ENCODE measurements at regions not wholly inside any gene's neighbourhood (a gene's known extent, or its start where the extent isn't known, plus 50 kb on each side); places are given as distances from the start of the nearest gene placed in this dataset.

DNA sequence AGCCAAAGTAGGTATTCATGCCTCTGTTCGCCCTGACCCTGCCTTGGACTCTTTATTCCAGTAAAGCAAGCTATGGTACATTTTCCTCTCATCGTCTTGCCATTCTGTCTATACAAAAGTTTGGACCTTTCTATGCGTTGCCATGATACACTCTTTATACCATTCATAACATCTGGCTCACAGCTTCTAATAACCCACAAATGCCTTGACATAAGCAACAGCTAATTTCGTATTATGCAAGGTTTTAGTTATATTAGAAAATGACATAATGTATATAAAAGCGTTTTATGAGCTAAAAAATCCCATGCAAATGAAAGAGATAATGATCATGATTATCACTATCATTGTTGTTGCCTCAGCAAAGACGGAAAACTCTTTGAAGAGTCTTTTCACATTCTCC lies 265.7 kb downstream of the TMEM167A start (continued):
- no peak for TF ChIP-seq ZBTB1 (CRISPR knock-in tag; IDR thresholded peaks at IDR 0.05; ENCODE audit: borderline replicate concordance, low read depth)

DNA sequence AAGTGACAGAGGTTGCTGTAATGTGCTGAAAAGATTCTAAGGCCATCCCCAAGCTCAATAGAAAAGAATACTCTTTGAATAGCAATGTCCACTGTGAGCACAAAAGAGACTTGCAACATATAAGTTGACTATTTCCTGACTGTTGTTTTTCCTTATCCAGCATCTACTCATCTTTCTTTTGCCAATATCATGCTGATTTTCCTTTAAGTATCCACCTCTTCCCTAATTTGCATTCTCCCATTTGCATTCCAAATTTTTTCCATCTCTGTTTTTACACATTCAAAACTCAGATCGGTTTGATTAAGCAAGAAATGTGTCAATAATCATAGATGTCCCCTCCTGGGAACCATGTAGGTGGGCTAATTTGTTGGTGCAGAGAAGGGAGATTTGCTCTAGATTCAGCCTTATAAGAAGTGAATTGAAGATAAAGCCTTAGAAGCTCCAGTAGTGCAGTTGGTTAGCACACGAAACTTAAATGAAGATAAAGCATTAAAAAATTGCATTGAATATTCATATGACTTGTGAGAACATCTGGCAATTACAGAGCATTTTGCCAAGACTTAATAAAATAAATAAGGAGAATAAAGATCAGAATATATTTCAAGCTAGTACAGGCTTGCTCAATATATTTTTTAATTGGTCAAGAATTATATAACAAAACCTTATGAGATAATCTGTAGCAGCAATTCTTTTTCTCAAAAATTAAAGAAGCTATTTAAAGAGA lies 267.6 kb downstream of the TMEM167A start:
- DNase-seq (ENCODE audit: extremely low read depth in 1 of 4, low spot score in 3 of 4), result no peak
- no peak for FAIRE-seq
- Histone ChIP-seq H3K36me3 (ENCODE audit: control insufficient read depth, insufficient read depth, low read length) (no peaks in the 10 kb centered on the region), H3K4me1 (replicated peaks in 1 of 2; ENCODE audit: control insufficient read depth in 2 of 2, insufficient read depth in 2 of 2, low read length in 2 of 2) (no peaks in the 10 kb centered on the region), H3K79me2 (ENCODE audit: control insufficient read depth, insufficient read depth, low read length) (no peaks in the 10 kb centered on the region), H3K27ac (ENCODE audit: extremely low read depth, low read depth, low read length) (no peak overlapping the region), H3K9ac (ENCODE audit: insufficient read depth in 1 of 2, low read depth in 2 of 2, low read length in 2 of 2) (no peak overlapping the region), H3K27me3 (ENCODE audit: control insufficient read depth in 2 of 2, insufficient read depth in 2 of 2, low read length in 2 of 2) (no peaks in the 10 kb centered on the region), H3K4me3 (no peak overlapping the region), H4K20me1 (replicated peaks; ENCODE audit: control insufficient read depth, insufficient read depth, low read length) (no peaks in the 10 kb centered on the region), H3K9me3 (replicated peaks; ENCODE audit: control insufficient read depth, insufficient read depth, low read depth, low read length) (no peaks in the 10 kb centered on the region), H2AFZ (ENCODE audit: low read depth, low read length) (no peak overlapping the region), H3K9me1 (ENCODE audit: control insufficient read depth, insufficient read depth, low read length) (no peaks in the 10 kb centered on the region), H3K4me2 (ENCODE audit: insufficient read depth, low read length) (no peak overlapping the region)
- 2% methylated on average over 2 of the region's 2 CpGs for WGBS (ENCODE audit: insufficient coverage, low coverage, missing lambda C conversion rate)
- CTCF ChIA-PET (ENCODE audit: low intra/inter-chr PET ratio), result no interaction called here
- no peak for ATAC-seq
- intact Hi-C loops (cut with micrococcal nuclease) (no loop called here), in situ Hi-C loops (cut with MboI) (no loop called here)
- POLR2A ChIA-PET, result interaction anchor here (0.5 to 0.7 kb wide), 2 partner anchors 13 to 108 kb away, joined by 4 read pairs; no protein-coding TSS in a partner anchor
- BruUV-seq (replicated peaks), result no TSS peak
- TF ChIP-seq TGIF2 (CRISPR knock-in tag; IDR thresholded peaks at IDR 0.05), result no peak
- TF ChIP-seq MEIS2 (IDR thresholded peaks at IDR 0.05; ENCODE audit: partially characterized antibody), result no peak
- TF ChIP-seq NFRKB (IDR thresholded peaks at IDR 0.05; ENCODE audit: low read depth), result no peak
- TF ChIP-seq, protein P1, sequence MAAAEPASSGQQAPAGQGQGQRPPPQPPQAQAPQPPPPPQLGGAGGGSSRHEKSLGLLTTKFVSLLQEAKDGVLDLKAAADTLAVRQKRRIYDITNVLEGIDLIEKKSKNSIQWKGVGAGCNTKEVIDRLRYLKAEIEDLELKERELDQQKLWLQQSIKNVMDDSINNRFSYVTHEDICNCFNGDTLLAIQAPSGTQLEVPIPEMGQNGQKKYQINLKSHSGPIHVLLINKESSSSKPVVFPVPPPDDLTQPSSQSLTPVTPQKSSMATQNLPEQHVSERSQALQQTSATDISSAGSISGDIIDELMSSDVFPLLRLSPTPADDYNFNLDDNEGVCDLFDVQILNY (CRISPR knock-in tag; IDR thresholded peaks at IDR 0.05), result no peak
- TF ChIP-seq HDAC6 (IDR thresholded peaks at IDR 0.05; ENCODE audit: low read depth, low read length), result no peak
- TF ChIP-seq ZBTB2 (IDR thresholded peaks at IDR 0.05), result no peak
- TF ChIP-seq, protein P2, sequence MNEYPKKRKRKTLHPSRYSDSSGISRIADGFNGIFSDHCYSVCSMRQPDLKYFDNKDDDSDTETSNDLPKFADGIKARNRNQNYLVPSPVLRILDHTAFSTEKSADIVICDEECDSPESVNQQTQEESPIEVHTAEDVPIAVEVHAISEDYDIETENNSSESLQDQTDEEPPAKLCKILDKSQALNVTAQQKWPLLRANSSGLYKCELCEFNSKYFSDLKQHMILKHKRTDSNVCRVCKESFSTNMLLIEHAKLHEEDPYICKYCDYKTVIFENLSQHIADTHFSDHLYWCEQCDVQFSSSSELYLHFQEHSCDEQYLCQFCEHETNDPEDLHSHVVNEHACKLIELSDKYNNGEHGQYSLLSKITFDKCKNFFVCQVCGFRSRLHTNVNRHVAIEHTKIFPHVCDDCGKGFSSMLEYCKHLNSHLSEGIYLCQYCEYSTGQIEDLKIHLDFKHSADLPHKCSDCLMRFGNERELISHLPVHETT (CRISPR knock-in tag; conservative IDR thresholded peaks at IDR 0.05 in 1 of 2, IDR thresholded peaks at IDR 0.05 in 1 of 2), result no peak
- no peak for TF ChIP-seq HLTF (IDR thresholded peaks at IDR 0.05)
- no peak for TF ChIP-seq ZNF785 (CRISPR knock-in tag; IDR thresholded peaks at IDR 0.05)
- TF ChIP-seq ZNF253 (CRISPR knock-in tag; conservative IDR thresholded peaks at IDR 0.05), result no peak
- no peak for TF ChIP-seq CEBPZ (IDR thresholded peaks at IDR 0.05; ENCODE audit: borderline replicate concordance, low read depth, low read length)
